Pulmonary artery endothelial cell (primary cell): ENCODE measurements at regions not wholly inside any gene's neighbourhood (a gene's known extent, or its start where the extent isn't known, plus 50 kb on each side); places are given as distances from the start of the nearest gene placed in this dataset.
"Not testable (repeated sequence)": the region's sequence is repeated elsewhere in the genome, so short reads cannot be mapped to it uniquely, and the experiment has no call there.

Source experiments
- DNase-seq: peaks from one replicate; pipeline ENCODE4 v3.0.0-alpha.2; 2011; ENCODE audit warnings: low read depth, low spot score

DNA sequence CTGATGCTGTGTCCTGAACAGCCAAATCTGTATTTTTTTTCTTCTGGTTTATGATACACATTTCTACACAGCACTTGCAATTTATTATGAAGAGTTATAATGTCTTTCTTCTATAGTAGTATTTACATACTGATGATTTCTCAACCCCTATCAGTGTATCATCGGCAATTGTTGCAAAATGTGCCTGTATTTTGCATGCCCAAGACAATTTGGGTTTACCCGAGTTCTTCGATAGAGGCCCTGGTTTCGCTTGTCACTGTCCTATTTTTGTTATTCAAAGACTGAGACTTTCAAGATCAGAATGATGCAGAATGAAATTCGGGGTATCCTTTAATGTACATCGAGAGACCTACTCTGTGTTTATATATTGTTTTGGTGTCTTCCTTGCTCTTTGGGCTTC, 184.5 kb upstream of the PRSS58 start:
- no peak for DNase-seq

GRCh38 chr7:142440906-142441411, 183.1 kb upstream of the PRSS58 start:
- no peak for DNase-seq

DNA sequence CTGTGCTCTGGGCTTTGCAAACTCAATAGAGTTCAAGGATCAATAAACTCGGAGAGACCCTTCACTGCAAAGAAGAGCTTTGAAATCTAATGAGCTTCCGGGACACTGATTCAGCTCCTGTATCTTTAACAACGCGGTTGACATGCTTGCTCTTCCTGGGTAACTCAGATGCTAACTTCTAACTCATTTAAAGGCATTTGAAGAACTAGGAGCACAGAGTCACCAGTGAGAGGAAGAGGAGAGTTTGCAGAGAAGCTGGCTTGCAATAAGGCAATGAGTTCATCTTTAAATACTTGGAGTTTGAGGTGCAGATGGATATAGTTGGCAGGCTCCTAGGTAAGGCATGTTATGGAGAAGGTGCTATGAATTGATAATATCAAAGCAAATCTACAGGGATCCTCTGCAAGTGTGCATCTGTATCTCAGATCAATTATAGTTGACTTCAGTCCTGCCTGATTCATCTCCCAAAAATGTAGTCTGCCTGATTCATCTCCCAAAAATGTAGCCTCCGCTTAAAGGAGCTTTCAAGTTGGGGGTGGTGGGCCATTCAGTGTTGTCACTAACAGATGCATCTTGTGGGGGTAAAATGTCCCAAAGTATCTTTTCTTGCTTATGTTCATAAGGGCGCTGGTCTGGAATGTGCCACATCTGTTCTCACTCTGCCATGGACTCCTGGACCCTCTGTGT, 182.5 kb upstream of the PRSS58 start:
- no peak for DNase-seq

DNA sequence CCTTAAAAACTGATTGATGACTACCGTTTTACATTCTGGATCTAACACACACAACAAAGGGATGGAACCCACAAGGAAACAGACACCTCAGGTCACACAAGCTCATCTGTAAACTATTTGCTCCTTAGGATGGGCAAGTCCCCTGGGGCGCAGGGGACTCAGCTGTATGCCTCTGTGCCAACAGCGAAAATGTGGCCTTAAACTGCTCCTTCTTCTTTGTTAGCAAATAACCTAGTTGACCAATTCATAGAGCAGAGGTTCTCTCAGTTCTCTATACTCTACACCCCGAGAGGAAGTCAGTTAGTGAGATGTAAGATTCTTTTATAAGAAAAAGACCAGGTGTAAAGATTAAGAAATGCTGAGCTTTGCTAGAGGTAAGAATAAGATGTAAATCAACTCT, 181.9 kb upstream of the PRSS58 start:
- no peak for DNase-seq

DNA sequence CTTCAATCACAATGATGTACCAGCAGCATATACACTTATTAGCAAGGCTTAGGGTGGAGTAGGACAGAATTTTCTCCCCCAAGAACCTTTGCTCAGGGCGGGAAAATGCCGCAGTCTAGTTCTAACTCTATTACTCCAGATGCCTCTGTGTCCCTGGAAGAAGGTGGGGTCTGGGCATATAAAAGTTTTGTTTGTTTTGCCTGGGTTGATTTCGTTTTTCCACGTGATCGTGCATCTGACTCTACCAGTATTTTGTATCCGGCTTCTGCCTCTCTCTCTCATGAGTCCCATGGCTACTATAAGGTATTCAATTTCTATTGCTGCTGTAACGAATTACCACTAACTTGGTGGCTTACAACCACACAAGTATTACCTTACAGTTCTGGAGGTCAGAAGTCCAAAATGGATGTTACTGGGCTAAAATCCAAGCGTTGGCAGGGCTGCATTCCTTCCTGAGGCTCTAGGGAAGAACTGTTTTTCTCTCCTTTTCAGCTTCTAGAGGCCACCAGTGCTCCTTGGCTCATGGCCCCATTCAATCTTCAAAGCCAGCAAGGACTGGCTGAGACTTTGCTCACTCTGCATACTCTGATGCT, 181.2 kb upstream of the PRSS58 start:
- no peak for DNase-seq

- peak; percentile 22 for DNase-seq
Observed at GRCh38 chr7:142438235-142438922, 180.5 kb upstream of the PRSS58 start.

DNA sequence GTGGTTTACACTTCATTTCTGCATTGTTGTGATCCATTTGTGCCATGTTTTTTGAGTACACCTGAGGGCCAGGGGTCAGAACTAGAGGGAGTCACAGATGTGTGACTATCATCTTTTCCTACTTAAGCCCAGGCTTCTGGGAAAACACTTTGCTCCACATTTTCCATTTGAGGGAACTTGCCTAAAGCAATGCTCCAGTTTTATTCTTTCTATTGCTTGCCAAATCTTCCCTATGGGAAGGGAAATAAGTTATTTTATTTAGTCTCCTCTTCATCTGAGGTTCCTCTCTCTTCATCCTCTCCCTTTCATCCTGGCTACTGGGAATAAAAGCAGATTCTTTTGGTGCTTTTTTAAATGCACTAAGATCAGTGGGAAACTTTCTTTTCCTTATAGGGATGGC, 179.9 kb upstream of the PRSS58 start:
- no peak for DNase-seq

GRCh38 chr7:142436601-142437000, 178.7 kb upstream of the PRSS58 start:
- no peak for DNase-seq

DNA sequence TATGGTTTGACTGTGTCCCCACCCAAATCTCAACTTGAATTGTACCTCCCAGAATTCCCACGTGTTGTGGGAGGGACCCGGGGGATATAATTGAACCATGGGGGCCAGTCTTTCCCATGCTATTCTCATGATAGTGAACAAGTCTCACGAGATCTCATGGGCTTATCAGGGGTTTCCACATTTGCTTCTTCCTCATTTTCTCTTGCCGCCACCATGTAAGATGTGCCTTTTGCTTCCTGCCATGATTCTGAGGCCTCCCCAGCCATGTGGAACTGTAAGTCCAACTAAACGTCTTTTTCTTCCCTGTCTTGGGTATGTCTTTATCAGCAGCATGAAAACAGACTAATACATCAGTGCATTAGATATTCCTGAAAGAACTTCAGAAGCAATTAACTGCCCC, 177.7 kb upstream of the PRSS58 start:
- DNase-seq = not testable (repeated sequence)

GRCh38 chr7:142434666-142435167, 176.9 kb upstream of the PRSS58 start:
- no peak for DNase-seq

- not testable (repeated sequence) for DNase-seq
Observed at GRCh38 chr7:142434133-142434532, 176.3 kb upstream of the PRSS58 start.

GRCh38 chr7:142432377-142432776, 174.5 kb upstream of the PRSS58 start:
- no peak for DNase-seq

GRCh38 chr7:142431491-142431890, 173.6 kb upstream of the PRSS58 start:
- DNase-seq = no peak

DNA sequence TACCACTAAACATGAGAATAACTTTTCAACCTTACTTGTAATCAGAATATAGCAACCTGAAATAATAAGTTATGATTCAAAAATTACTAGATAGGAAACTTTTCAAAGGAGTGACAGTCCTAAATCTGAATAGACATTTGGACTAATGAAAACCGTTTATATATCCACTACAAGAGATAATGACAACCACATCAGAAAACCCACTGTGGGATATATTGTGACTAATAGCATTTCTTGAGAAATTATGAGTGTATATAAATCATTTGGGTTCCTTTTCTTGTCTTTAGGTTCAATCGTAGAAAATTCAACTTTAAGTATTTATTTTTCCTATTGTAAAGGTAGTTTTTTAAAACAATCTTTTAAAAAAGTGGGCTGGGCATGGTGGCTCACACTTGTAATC, 170.2 kb upstream of the PRSS58 start:
- DNase-seq = no peak

GRCh38 chr7:142425281-142425680, 167.4 kb upstream of the PRSS58 start:
- DNase-seq = no peak

DNA sequence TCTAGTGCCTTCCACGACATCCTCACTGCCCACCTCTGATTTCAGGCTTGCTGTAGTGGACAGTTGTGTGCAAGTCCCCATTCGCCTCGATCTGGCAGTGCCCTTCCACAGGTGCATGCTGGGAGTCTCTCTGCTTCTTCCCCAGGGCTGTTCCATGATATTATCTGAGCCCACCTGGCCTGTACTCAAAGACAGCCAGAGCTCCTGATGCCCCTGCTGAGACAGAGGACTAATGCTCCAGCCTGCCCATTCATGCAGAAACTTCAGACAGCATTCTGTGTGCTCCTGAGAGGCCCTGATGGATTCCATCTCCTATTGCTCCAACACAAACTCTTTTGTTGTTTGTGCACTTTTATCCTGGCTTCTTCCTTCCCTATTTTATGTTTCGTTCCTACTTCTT, 164.8 kb upstream of the PRSS58 start:
- no peak for DNase-seq

GRCh38 chr7:142420554-142421362, 162.9 kb upstream of the PRSS58 start:
- DNase-seq = no peak

DNA sequence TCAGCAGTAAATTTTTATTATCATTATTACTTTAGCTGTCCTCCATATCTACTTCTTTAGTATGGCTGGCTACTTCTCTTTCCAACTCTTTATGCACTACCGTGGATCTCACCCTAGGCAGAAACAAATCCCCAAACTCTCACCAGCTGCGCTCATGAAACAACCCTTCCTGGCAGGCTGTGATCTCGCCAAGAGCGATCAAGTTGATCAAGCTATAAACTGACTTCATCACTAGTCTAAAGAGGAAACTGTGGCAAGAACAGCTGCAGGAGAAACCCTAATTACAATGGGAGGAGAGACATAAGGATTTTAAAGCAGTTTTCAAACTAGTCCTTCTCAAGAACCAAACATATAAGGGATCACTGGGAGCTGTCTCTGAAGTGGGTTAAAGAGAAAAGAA, 160.5 kb upstream of the PRSS58 start:
- no peak for DNase-seq

DNA sequence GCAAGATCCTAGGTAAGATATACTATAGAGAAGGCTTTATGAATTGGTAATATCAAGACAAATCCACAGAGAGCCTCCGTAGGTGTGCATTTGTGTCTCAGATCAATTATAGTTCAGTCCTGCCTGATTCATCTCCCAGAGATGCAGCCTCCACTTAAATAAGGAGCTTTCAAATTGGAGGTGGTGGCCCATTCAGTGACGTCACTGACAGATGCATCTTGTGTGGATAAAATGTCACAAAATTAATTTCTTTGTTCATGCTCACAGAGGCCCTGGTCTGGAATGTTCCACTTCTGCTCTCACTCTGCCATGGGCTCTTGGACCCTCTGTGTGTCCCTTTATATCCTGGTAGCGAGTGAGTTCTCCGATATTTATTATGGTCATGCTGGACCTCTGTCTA, 157.1 kb upstream of the PRSS58 start:
- DNase-seq = no peak

DNA sequence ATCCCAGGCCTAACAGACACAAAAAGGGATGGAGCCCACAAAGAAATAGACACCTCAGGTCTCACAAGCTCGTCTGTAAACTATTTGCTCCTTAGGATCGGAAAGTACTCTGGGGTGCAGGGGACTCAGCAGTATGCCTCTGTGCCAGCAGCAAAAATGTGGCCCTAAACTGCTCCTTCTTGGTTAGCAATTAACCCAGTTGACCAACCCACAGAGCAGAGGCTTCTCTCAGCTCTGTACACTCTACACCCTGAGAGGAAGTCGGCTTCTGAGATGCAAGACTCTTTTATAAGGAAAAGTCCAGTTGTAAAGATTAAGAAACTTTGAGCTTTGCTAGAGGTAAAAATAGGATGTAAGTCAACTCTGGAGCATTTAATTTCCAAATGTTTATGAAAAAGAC, 156.3 kb upstream of the PRSS58 start:
- DNase-seq = no peak

- DNase-seq = no peak
Observed at GRCh38 chr7:142413280-142414000, 155.6 kb upstream of the PRSS58 start.
